ENCODE measurements at regions not wholly inside any gene's neighbourhood (a gene's known extent, or its start where the extent isn't known, plus 50 kb on each side); places are given as distances from the start of the nearest gene placed in this dataset.

DNA sequence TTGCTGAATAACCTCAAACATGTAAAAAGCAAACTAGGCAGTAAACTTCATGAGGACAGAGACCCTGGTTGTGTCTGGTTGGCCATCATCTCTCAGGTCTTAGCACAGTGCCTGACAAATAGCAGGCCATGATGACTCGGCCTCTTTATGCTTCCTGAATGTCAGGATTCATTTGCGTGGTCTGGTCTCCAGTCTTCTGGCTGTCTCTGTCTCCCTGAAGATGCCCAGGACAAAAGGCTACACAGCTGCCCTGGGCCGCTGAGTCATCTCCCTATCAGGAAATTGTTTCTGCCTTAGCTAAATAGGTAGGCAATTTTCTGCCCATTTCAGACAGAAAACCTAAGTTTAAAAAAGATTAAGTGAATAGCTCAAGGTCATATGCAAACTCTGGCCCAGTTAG, 84.1 kb upstream of the FNDC3A start:
- DNase-seq (ENCODE audit: low spot score) = no peak

DNA sequence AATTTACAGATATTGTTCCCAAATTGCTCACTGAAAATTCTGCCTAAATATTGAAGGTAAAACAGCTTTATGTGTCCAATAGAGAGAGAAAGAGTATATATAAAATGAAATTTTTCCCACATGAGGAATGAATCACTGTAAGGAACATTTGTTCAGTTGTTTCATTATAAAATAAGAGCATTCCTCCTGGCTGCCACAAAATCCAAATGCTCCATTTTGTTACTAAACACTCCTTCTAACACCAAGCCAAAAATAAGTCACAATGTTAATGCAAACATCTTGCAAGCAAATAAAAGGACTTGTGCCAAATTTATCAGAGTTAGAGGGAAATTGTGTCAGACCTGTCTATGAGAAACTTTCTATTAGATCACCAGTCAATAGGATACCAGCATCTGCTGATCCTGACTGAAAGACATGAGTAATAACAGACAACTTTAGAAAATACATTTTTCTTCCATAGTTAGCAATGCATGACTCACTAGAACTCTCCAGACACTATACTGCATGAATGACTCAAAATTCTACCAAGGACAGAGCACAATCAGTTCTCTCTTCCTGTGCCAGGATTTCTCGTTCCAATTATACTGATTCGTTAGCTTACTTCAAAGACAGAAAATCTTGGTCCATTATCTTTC, 83.5 kb upstream of the FNDC3A start:
- no peak for DNase-seq (ENCODE audit: low spot score)

DNA sequence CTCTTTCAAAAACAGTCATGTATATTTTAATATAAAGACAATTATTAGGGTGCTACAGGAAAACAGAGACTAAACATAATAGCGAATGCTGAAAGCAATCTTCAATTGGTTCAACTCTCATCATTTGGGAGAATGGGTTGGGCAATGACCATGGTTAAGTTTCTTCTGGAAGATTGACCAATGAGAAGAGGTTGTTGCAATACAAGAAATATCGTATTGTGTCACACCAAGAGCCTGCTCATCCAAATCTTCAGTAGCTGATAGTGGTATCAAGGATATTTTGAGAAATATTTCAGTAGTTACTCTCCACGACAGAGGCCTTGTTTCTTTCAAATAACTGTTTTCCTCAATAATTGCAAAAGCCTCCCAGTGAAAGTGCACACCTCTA, 83.0 kb upstream of the FNDC3A start:
- DNase-seq (ENCODE audit: low spot score) = no peak

DNA sequence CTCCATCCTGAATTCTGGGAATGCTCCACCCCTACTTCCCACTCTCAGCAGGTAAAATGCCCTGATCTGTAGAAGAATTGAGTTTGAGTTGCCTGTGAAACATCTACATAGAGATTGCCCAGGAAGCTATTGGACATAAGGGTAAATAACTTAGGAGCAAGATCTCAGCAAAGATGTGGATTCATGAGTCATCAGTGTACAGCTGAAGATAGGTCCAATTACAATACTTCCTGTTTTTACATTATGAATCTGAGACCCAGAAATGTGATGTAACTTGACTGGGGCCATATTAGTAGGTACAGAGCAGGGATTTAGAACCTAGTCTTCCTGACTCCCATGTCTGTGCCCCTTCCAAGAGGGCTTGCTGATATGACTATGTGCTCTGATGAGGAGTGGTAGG, 79.4 kb upstream of the FNDC3A start:
- DNase-seq (ENCODE audit: low spot score) = no peak

DNA sequence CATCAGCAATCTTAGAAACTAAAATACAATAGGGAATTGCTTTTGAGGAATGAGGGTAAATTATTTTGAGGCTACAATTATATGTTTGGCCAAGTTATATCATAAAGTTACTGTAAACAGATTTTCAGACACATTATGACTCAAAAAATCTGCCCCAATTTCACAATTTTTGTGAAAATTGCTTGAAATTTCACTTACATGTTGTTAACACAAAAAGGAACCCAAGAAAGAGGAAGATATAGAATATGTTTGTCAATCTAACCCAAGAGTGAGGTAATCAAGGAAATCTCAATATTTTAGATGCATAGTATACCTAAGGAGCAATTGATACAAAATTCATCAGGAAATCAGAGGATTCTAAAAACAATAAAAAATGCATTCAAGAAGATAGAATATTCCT, 73.9 kb upstream of the FNDC3A start:
- no peak for DNase-seq (ENCODE audit: low spot score)

DNA sequence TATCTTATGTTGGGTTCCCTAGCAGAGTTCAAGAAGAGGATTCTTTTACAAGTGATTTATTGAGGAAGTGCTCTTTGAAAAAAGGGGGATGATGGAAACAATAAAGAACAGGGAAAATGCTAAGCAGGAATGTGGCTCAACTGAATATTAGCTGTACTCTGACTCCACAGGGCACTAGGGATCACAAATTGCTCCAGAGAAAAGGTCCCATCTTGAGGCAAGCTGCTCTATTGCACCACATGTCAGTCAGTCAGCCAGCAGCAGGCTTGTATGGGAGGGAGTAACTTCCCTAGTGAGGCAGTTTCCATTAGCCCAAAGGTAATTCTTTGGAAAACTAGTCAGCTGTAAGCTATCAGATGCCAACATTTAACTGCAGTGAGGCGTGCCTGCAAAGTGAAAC, 73.3 kb upstream of the FNDC3A start:
- no peak for DNase-seq (ENCODE audit: low spot score)

DNA sequence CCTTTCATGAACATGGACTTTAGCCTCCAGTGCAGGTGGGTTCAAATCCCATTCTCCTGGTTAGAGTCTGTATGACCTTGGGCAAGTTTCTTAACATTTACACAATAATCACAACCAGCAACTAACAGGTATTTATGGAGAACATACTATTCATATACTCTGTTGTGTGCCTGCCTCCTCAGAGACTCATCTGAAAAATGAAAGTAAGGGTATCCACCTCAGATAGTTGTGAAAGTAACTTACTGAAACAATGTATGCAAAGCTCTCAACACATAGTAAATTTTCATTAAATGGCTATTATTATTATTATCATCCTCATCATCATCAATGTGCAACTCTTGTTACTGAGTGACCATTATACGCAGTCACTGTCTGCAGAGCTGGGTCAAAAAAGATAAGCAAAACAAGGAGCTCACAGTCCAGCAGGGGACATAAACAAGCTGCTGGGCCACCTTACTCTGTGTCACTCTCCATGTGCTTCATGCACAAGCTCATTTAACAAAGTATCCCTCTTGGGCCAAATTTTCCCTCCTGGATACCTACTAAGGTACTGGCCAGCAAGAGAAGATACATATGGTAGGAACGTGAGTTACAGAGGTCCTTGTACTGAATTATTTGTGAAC, 70.9 kb upstream of the FNDC3A start:
- no peak for DNase-seq (ENCODE audit: low spot score)

DNA sequence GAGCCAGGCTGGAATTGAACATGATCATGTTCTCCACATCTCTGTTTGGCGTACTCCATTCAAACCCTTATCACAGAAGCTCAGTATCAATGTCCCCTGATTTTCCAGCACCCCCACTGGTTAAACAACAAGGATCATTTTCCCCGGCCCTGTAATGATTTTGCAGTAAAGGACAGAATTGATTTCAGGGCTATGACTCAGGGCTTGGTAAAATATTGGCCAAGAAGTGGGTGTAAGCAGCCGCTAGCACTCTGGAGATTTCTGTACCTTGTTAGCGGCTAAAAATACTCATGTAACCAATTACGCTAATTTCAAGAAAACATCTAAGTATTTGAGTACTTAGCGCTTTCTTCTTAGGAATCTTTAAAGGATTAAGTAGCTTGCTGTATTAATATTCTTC, 69.5 kb upstream of the FNDC3A start:
- no peak for DNase-seq (ENCODE audit: low spot score)

DNA sequence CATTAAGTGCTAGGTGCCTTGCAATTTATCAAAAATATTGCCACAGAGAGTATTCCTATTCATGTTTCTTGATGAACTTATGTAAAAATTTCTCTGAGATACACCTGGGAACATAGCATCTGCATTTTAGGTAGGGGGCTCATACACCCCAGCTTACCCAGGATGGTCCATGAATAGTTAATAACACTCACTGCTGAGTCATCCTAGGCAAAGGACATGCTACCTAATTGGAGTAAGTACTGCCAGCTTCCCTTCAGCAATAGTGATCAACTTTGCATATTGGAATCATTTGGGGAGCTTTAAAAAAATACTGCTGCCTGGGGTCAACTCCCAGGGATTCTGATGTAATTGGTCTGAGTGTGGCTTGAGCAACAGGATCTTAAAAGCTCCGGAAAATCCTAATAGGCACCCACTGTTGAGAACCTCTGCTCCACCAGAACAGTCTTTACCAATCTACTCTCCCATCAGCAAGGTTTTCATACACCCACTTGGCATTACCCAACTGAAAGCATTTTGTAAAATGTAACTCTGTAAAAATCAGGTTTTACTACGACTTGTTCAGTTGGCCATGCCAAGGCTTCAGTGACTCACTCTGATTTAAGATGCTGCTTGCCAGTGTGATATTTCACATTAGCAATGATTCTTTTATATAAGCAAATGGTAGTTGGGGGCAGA, 67.2 kb upstream of the FNDC3A start:
- no peak for DNase-seq (ENCODE audit: low spot score)

DNA sequence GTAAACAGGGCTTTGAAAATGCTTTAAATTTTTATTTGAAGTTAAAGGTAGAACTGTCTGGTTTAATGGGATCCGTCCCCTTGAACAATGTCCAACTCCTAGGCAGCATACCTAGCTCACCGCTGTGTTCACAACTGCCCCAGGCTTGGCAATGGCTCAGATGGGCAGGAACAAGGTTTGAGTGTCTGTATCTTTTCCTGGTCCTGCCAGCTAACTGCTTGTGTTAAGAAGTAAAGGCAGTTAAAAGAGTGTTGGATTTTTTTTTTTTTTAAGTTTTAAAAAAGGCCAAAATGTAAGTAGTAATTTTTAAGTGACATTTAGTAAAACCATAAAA, 66.7 kb upstream of the FNDC3A start:
- DNase-seq (ENCODE audit: low spot score) = no peak

DNA sequence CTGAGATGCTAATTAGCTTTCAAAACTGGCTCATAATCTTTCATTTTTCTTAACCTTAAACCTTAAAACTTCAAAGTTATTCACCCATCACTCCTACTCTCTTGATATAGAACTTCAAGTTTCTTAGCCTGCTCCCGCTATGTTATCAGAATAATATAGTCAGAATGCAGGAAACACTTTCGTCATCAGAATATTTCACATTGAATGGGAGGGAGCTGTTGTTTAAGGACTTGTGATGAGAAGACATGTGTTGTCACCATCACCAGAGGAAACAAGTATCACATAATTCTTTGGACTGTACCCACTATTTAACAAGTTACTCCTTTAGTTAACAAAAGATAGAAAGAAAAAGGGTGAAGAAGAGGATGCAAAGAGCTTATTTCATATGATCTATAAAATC, 65.0 kb upstream of the FNDC3A start:
- no peak for DNase-seq (ENCODE audit: low spot score)

DNA sequence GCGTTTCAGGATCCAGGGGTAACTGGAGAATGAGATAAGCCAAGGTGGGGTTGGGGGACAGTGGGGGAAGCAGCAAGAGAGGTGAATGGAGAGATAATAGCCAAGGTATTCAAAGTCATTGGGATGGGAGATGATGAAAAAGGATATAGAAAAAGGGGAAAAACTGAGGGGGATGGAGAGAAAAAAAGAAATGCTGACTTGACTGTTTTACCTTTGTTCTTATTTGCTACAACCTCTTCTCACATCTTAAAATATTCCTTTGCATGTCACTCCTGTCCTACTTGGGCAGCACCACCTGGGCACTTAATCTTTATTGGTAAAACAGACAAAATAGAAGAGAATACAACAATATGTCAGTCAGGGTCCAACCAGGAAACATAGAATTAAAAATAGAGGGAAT, 56.0 kb upstream of the FNDC3A start:
- DNase-seq (ENCODE audit: low spot score) = no peak

DNA sequence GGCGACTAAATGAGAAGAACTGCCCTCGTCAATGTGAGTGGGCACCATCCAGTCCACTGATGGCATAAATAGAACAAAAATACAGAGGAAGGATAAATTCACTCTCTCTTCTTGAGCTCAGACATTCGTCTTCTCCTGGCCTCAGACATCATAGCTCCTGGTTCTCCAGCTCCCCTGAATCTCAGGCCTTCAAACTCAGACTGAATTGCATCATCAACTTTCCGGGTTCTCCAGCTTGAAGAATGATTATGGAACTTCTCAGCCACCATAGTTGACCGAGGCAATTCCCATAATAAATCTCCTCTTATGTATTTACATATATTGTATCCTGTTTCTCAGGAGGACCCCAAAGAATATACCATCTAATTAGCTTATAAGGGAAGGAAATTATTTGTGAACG, 55.0 kb upstream of the FNDC3A start:
- no peak for DNase-seq (ENCODE audit: low spot score)

DNA sequence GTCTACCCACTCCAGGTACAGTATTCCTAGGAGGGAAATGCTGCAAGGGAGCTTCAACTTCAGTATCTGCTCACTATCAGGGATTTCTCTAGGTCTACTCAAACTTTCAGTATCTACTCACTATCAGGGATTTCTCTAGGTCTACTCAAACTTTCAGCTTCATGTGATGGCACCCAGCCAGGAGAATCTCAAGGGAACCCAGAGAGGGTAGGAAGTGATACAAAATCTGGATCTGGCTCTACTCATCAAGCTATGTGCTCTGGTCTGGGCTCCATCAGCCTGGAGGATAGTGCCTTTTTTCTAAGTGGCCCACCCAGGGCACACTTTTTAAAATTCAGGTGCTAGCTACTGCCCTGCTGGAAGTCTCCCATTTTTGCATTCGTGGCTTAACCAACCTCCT, 52.3 kb upstream of the FNDC3A start:
- no peak for DNase-seq (ENCODE audit: low spot score)

DNA sequence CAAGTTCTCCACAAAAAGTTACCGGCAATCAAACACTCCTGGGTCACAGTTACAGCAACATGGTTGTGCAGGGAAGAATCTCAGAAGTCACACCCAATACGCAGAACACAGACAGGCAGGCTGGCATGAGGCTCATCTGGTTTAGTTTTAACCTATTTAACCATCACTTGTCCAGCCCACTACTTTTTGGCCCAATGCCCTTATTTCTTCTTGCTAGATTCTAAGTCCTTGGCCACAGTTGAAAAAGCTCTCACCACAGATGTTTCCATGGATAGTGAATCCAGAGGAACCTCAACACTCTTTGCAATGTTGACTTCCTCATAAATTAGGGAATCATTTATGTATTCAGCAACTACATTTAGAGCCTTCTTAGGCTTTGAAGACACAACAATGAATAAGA, 50.7 kb upstream of the FNDC3A start:
- no peak for DNase-seq (ENCODE audit: low spot score)

All from CD4-positive, alpha-beta T cell treated with Interleukin-15 for 4 hours (primary cell).